ENCODE measurements at regions not wholly inside any gene's neighbourhood (a gene's known extent, or its start where the extent isn't known, plus 50 kb on each side); places are given as distances from the start of the nearest gene placed in this dataset.

DNA sequence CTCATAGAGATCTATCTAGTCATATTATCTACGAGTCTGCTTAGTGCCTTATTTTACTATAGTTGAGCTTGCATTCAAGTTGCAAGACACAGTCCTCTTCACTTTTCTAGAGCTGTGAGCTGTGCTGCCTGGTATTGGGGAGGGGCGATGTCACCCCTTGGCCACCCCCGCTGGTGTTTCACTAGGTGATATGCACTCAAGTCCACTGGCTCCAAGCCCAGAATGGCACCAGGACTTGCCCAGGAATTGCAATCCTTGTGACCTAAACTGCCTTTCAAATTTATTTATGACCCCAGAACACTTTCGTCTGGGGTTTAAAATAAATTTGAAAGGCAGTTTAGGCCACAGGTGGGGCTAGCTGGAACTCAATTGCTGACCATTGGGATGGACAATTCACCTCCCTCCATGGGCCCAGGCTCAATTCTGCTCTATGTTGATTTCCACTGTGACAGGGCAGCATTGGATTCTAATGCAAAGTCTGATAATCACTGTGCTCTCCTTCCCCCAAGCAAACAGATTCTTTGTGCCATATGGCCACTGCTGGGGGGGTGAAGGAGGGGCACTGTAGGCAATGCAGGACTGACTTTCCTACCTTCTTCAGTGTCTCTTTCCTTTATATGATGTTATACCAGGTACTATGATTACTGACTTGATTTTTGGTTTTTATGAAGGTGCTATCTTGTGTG is 1244.2 kb upstream of the MIR17HG start:
- no peak overlapping the region for H2AK5ac ChIP-seq (ENCODE audit: low read depth, low read length)
- no peaks in the 10 kb centered on the region for H3K27me3 ChIP-seq (ENCODE audit: control insufficient read depth, insufficient read depth, low read length)
- WGBS, 2 experiments (ENCODE audit: extremely low coverage in 2 of 2, insufficient read length in 1 of 2), result no CpG with 5 or more reads among the region's 4 CpGs
- no peak overlapping the region for H3K23ac ChIP-seq (ENCODE audit: low read depth, low read length)
- ChIA-PET CTCF (no interaction called here), POLR2A (ENCODE audit: unreplicated experiment) (no interaction called here)
- no peak overlapping the region for H4K8ac ChIP-seq (ENCODE audit: low read depth in 2 of 2, low read length in 2 of 2)
- no peak overlapping the region for H3K4me3 ChIP-seq (ENCODE audit: insufficient read depth, low read depth, low read length)
- no peak overlapping the region for H3K14ac ChIP-seq (replicated peaks; ENCODE audit: low read depth, low read length)
- no peak overlapping the region for H3K18ac ChIP-seq (ENCODE audit: low read depth, low read length)
- ATAC-seq (ENCODE audit: low read depth) (no peak), DNase-seq (no peak)
- H3K79me1 ChIP-seq (ENCODE audit: low read depth in 1 of 2, low read length in 2 of 2), result no peaks in the 10 kb centered on the region
- no peak overlapping the region for H2BK20ac ChIP-seq (ENCODE audit: low read depth, low read length)
- H3K4me2 ChIP-seq (ENCODE audit: low read depth, low read length), result no peak overlapping the region
- TF ChIP-seq, protein P1, sequence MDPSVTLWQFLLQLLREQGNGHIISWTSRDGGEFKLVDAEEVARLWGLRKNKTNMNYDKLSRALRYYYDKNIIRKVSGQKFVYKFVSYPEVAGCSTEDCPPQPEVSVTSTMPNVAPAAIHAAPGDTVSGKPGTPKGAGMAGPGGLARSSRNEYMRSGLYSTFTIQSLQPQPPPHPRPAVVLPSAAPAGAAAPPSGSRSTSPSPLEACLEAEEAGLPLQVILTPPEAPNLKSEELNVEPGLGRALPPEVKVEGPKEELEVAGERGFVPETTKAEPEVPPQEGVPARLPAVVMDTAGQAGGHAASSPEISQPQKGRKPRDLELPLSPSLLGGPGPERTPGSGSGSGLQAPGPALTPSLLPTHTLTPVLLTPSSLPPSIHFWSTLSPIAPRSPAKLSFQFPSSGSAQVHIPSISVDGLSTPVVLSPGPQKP (IDR thresholded peaks at IDR 0.05; ENCODE audit: borderline replicate concordance, low read depth, low read length), result no peak
- TF ChIP-seq SMC3 (IDR thresholded peaks at IDR 0.05; ENCODE audit: low read depth, low read length) (no peak), RAD21 (IDR thresholded peaks at IDR 0.05; ENCODE audit: low read length) (no peak), MAZ (IDR thresholded peaks at IDR 0.05; ENCODE audit: borderline replicate concordance, low read depth, low read length) (no peak), NFE2L2 (IDR thresholded peaks at IDR 0.05; ENCODE audit: low read depth, low read length) (no peak), RFX5 (IDR thresholded peaks at IDR 0.05; ENCODE audit: low read depth, low read length) (no peak), MXI1 (IDR thresholded peaks at IDR 0.05; ENCODE audit: borderline replicate concordance, low read depth, low read length) (no peak), BHLHE40 (IDR thresholded peaks at IDR 0.05; ENCODE audit: low read depth, low read length) (no peak), MAFK (IDR thresholded peaks at IDR 0.05; ENCODE audit: low read depth, low read length) (no peak), POLR2A (IDR thresholded peaks at IDR 0.05; ENCODE audit: low read depth, low read length) (no peak), CEBPB (IDR thresholded peaks at IDR 0.05; ENCODE audit: low read depth, low read length) (no peak), RCOR1 (IDR thresholded peaks at IDR 0.05; ENCODE audit: insufficient replicate concordance, low read length) (no peak)
- TF ChIP-seq, protein P2, sequence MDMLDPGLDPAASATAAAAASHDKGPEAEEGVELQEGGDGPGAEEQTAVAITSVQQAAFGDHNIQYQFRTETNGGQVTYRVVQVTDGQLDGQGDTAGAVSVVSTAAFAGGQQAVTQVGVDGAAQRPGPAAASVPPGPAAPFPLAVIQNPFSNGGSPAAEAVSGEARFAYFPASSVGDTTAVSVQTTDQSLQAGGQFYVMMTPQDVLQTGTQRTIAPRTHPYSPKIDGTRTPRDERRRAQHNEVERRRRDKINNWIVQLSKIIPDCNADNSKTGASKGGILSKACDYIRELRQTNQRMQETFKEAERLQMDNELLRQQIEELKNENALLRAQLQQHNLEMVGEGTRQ (IDR thresholded peaks at IDR 0.05; ENCODE audit: low read depth, low read length), result no peak
- H3K9ac ChIP-seq (ENCODE audit: low read depth, low read length), result no peak overlapping the region
- no peak overlapping the region for H4K5ac ChIP-seq (ENCODE audit: low read depth, low read length)
- H2AK9ac ChIP-seq (replicated peaks; ENCODE audit: low read depth, low read length, poor library complexity), result no peak overlapping the region
- dilution Hi-C loops (cut with HindIII; ENCODE audit: low sequenced_read_pairs, unreplicated experiment), result no loop called here
- no peak overlapping the region for H2BK120ac ChIP-seq (ENCODE audit: low read depth, low read length)
- H2BK15ac ChIP-seq (ENCODE audit: low read depth, low read length), result no peak overlapping the region
- peaks cover 11% of the 10 kb centered on the region for H3K9me3 ChIP-seq (ENCODE audit: control insufficient read depth, insufficient read depth, low read length)
- H3K4ac ChIP-seq (ENCODE audit: low read depth, low read length), result no peak overlapping the region
- no peaks in the 10 kb centered on the region for H3K36me3 ChIP-seq (ENCODE audit: control insufficient read depth, insufficient read depth, low read length)
- H3K4me1 ChIP-seq (ENCODE audit: control insufficient read depth, insufficient read depth, low read length), result no peaks in the 10 kb centered on the region
- in situ Hi-C loops (cut with MboI; ENCODE audit: low sequenced_read_pairs), result no loop called here
- H2AFZ ChIP-seq (replicated peaks; ENCODE audit: low read length, poor library complexity), result no peak overlapping the region
- H3K9me1 ChIP-seq (ENCODE audit: insufficient read depth, low read length), result no peaks in the 10 kb centered on the region
- no peak overlapping the region for H4K91ac ChIP-seq (ENCODE audit: insufficient read depth, low read depth, low read length)
- no peaks in the 10 kb centered on the region for H4K20me1 ChIP-seq (ENCODE audit: insufficient read depth, low read length)
- intact Hi-C loops (cut with micrococcal nuclease), result no loop called here
- H3K56ac ChIP-seq (ENCODE audit: extremely low read depth, insufficient read depth, low read length), result no peak overlapping the region
- H2BK5ac ChIP-seq (ENCODE audit: low read depth, low read length, poor library complexity, severe bottlenecking), result no peak overlapping the region
- H3K27ac ChIP-seq (ENCODE audit: insufficient read depth, low read length), result no peak overlapping the region
- BruUV-seq (replicated peaks), result no TSS peak

All from IMR-90 (cell line).